GM13977 (cell line): ENCODE measurements at regions not wholly inside any gene's neighbourhood (a gene's known extent, or its start where the extent isn't known, plus 50 kb on each side); places are given as distances from the start of the nearest gene placed in this dataset.
"Not testable (repeated sequence)": the region's sequence is repeated elsewhere in the genome, so short reads cannot be mapped to it uniquely, and the experiment has no call there.

Source experiments
- DNase-seq: peaks from one replicate; pipeline ENCODE4 v3.0.0; 2012; ENCODE audit warnings: low spot score
- in situ Hi-C: fragments of 300-500 bp; cut with MboI; formaldehyde crosslinking; loops from one replicate; pipeline ENCODE4 v1.12.0; 2022; ENCODE audit warnings: low sequenced_read_pairs, low pct_unique_long_range_greater_than_20kb, mixed read lengths, inconsistent platforms; ENCODE audit not compliant: unreplicated experiment
- TF ChIP-seq, protein P1 (sequence below): IDR thresholded peaks from 2 replicates; pipeline ENCODE4 v1.5.1; 2012; ENCODE audit warnings: mild to moderate bottlenecking, control low read depth; ENCODE audit not compliant: insufficient read depth; ENCODE audit errors: extremely low read depth, missing control alignments

DNA sequence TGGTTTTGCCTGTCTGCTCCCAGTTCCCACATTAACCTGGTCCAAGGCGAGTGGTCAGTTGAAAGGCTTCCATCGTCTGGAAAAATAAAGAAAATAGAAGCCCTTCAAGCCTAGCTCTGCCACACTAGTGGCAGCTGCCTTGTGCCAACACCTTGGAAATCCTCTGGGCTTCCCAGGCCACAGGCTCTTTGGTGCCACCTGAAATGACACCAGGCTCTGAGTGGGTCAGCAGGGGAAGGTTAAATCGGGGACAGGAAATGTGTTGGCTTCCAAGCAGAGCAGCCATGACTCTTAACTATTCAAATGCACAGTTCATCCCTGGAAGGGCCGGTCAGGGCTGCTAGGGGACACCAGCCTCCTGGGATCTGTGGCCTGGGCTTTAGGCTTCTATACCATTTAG is 558.7 kb downstream of the MATN1 start:
- in situ Hi-C loops: no loop called here
- TF ChIP-seq, protein P1, sequence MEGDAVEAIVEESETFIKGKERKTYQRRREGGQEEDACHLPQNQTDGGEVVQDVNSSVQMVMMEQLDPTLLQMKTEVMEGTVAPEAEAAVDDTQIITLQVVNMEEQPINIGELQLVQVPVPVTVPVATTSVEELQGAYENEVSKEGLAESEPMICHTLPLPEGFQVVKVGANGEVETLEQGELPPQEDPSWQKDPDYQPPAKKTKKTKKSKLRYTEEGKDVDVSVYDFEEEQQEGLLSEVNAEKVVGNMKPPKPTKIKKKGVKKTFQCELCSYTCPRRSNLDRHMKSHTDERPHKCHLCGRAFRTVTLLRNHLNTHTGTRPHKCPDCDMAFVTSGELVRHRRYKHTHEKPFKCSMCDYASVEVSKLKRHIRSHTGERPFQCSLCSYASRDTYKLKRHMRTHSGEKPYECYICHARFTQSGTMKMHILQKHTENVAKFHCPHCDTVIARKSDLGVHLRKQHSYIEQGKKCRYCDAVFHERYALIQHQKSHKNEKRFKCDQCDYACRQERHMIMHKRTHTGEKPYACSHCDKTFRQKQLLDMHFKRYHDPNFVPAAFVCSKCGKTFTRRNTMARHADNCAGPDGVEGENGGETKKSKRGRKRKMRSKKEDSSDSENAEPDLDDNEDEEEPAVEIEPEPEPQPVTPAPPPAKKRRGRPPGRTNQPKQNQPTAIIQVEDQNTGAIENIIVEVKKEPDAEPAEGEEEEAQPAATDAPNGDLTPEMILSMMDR: no peak

DNA sequence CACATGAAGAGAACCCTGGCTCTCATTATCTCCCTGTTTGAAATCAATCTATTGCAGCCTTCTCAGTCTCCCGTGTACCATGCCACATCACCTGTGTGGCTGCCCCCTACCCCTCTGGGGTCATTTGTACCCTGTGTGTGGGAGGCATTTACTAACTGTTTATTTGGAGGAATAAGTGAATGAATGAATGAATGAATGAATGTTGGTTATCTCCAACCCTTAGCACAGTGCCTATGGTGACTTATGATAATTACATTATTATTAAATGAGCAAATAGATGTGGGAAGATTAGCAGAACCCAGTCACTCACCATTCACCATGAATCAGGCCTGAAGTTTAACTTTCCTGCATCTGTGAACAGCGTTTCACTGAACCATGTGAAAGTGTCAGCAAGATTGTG is 560.8 kb downstream of the MATN1 start:
- in situ Hi-C loops: no loop called here
- TF ChIP-seq, protein P1: no peak
- no peak for DNase-seq

More for the DNA sequence above, 558.7 kb downstream of the MATN1 start:
- DNase-seq: no peak

DNA sequence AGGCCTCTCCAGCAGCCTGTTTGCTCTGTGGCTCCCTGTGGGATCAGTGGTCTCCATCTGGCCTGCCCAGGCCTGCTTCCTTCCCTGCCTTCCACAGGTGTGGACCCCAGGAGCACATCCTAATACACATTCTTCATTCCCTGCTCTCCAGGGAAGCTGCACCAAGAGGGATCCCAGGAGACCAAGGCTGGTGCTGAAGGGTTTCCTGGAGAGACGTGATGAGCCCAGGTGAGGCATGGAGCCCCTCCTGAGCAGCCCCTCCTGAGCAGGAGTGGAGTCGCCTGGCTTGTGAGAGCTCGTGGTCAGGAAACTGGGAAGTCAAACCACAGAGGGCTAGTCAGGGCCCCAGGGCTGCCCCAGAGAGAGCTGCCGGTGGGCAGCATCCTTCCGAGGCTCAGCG is 561.4 kb downstream of the MATN1 start:
- in situ Hi-C loops: no loop called here
- DNase-seq: no peak
- TF ChIP-seq, protein P1: no peak

DNA sequence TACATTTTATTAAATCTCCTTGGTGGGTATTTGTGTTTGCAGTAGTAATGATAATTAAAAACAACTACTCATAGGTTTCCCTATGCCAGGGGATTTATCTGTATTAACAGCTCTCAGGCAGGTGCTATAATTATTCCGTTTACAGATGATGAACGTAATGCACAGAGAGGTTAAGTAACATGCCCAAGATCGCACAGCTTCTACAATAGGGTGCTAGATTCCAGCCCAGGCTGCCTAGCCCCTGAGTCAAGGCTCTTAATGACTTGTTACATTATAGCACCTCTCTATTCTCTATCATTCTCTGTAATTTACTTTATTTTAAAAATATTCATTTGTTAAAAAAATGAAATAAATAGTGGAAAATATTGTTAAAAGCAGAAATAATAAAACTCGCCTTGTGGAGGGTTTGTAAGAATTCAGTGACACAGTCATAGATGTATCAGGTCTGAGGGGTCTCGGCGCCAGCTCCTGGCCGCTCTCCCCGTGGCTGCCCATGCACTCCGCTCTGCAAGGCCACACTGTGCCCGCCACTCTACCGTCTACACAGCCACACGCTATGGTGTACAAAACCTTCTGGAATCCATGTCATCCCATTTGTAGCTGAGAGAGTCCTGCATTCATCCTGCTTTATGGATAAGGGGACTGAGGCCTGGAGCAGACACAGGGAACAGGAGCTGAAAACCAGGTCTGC is 562.2 kb downstream of the MATN1 start:
- DNase-seq: no peak
- in situ Hi-C loops: no loop called here
- TF ChIP-seq, protein P1: no peak

DNA sequence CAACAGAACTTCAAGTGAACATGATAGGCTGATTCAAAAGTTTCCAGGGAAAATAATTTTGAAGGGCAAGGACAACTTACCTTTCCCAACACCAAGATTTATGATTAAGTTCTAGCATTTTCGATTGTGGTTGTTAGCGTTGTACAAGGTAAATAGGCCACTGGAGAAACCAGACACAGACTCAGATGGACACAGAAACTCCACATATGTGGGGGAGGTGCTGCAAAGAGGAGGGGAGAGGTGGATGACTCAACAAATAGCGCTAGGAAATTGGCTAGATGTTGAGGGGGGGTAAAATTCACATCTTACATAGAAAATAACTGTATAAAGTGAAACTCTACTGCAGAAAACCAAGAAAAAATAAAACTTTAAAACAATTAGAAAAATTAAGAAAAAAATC is 564.4 kb downstream of the MATN1 start:
- no peak for DNase-seq
- in situ Hi-C loops: no loop called here
- TF ChIP-seq, protein P1: no peak

DNA sequence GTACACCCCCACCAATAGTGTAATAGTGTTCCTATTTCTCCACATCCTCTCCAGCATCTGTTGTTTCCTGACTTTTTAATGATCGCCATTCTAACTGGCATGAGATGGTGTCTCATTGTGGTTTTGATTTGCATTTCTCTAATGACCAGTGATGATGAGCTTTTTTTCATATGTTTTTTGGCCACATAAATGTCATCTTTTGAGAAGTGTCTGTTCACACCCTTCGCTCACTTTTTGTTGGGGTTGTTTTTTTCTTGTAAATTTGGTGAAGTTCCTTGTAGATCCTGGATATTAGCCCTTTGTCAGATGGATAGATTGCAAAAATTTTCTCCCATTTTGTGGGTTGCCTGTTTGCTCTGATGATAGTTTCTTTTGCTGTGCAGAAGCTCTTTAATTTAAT is 567.7 kb downstream of the MATN1 start:
- in situ Hi-C loops, DNase-seq: not testable (repeated sequence)

DNA sequence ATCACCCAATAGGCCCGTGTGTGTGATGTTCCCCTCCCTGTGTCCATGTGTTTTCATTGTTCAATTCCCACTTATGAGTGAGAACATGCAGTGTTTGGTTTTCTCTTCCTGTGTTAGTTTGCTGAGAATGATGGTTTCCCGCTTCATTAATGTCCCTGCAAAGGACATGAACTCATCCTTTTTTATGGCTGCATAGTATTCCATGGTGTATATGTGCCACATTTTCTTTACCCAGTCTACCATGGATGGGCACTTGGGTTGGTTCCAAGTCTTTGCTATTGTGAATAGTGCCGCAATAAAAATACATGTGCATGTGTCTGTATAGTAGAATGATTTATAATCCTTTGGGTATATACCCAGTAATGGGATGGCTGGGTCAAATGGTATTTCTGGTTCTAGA is 568.1 kb downstream of the MATN1 start:
- in situ Hi-C loops: not testable (repeated sequence)

More for the DNA sequence above, 568.1 kb downstream of the MATN1 start:
- not testable (repeated sequence) for DNase-seq
